ENCODE measurements at regions not wholly inside any gene's neighbourhood (a gene's known extent, or its start where the extent isn't known, plus 50 kb on each side); places are given as distances from the start of the nearest gene placed in this dataset.

DNA sequence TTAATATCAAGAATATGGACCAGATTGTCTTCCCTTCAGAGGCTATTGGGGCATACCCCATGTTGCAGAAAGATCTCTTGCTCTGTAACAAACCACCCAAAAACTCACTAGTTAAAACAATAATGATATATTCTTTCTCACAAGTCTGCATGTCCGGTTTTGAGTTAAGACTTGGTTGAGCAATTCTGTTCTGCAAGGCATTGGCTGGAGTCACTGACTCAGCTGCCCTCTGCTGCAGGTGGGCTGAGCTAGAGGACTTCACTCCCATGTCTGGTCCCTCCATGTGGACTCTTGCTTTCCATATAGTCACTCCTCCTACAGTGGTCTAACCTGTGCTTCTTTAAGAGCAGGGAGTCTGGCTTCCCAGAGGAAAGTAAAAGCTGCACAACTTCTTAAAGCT, 73.4 kb downstream of the ESM1 start:
- TF ChIP-seq, protein P1, sequence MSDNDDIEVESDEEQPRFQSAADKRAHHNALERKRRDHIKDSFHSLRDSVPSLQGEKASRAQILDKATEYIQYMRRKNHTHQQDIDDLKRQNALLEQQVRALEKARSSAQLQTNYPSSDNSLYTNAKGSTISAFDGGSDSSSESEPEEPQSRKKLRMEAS (IDR thresholded peaks at IDR 0.05): no peak
- TF ChIP-seq ZBTB7A (IDR thresholded peaks at IDR 0.05; ENCODE audit: low read depth) (no peak), EP300 (IDR thresholded peaks at IDR 0.05; ENCODE audit: borderline replicate concordance) (no peak)
- TF ChIP-seq, protein P2, sequence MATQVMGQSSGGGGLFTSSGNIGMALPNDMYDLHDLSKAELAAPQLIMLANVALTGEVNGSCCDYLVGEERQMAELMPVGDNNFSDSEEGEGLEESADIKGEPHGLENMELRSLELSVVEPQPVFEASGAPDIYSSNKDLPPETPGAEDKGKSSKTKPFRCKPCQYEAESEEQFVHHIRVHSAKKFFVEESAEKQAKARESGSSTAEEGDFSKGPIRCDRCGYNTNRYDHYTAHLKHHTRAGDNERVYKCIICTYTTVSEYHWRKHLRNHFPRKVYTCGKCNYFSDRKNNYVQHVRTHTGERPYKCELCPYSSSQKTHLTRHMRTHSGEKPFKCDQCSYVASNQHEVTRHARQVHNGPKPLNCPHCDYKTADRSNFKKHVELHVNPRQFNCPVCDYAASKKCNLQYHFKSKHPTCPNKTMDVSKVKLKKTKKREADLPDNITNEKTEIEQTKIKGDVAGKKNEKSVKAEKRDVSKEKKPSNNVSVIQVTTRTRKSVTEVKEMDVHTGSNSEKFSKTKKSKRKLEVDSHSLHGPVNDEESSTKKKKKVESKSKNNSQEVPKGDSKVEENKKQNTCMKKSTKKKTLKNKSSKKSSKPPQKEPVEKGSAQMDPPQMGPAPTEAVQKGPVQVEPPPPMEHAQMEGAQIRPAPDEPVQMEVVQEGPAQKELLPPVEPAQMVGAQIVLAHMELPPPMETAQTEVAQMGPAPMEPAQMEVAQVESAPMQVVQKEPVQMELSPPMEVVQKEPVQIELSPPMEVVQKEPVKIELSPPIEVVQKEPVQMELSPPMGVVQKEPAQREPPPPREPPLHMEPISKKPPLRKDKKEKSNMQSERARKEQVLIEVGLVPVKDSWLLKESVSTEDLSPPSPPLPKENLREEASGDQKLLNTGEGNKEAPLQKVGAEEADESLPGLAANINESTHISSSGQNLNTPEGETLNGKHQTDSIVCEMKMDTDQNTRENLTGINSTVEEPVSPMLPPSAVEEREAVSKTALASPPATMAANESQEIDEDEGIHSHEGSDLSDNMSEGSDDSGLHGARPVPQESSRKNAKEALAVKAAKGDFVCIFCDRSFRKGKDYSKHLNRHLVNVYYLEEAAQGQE (IDR thresholded peaks at IDR 0.05; ENCODE audit: low read depth): no peak

DNA sequence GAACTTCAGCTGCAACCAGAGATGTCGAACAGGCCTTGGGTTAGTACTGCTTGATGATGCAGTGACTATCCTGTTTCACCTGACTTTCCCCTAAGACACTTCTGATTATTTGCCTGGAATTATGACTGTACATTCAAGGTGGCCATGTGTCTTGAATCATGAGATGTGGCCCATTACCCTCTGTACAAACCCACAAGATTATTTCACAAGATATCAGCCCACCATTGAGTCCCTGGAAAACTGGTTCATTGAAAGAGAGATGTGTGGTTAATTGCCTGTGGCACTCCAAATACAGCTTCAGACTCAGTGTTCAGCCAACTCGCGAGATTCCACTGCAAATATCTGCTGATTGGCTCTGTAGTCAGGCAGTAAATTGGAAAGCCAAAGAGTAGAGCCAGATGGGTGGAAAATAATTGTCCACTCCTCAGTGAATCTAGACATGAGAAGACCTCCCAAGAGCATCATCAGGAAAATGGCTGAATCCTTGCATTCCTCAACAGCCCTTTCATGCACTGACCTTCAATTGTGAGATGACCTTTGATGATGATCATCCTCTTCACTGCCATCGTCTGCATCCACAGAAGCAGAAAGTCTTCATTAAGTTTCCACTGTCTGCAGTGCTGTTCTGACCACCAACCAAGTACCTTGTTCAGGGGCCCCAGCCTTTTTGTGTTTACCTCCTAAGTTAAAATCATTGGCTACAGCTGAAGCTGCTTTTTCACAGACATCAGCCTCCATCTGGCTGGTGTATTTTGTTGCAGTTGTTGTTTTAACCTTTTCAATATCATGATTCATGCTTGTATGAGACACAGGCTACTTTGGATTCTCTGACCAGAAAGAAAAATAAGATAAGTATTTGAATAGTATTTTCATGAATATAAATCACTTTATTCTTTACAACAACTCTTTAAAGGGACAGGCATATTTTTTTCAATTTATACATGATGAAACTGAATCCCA, 75.2 kb downstream of the ESM1 start:
- no peak for TF ChIP-seq TAF1 (IDR thresholded peaks at IDR 0.05; ENCODE audit: low read depth)
- TF ChIP-seq, protein P2 (IDR thresholded peaks at IDR 0.05; ENCODE audit: low read depth): no peak

DNA sequence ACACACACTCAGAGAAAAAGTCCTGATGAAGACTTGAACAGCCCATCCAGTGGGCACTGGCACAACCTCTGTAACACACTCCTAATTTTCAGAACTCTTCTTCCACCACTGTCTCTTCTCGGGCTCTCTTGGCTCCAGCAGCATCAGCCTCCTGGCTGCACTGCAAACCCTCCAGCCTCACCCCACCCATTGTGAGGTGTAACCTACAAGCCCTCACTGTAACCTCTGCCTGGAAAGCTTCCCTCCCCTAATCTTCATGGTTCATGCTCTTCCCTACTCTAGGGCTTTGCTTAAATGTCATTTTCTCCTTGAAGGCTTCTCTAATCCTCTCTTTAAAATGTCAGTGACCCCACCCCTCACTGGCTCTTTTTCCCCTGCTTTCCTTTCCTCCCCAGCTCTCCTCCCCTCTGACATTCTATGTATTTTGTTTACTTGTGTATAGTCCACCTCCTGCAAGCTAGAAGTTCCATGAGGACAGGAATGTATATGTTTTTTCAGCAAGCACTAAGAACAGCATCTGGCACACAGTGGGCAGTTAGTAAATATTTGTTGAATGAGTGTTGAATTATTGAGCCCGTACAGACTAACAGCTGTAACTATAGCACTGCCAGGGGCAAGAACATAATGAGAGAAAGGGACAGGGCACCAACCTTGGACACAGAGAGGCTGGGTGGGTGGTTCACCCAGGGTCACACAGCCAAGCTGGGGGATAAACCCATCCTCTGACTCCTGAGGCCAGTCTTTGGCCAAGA, 76.4 kb downstream of the ESM1 start:
- TF ChIP-seq, protein P1 (IDR thresholded peaks at IDR 0.05): no peak
- TF ChIP-seq TAF1 (IDR thresholded peaks at IDR 0.05; ENCODE audit: low read depth) (no peak), CEBPB (IDR thresholded peaks at IDR 0.05) (no peak)

DNA sequence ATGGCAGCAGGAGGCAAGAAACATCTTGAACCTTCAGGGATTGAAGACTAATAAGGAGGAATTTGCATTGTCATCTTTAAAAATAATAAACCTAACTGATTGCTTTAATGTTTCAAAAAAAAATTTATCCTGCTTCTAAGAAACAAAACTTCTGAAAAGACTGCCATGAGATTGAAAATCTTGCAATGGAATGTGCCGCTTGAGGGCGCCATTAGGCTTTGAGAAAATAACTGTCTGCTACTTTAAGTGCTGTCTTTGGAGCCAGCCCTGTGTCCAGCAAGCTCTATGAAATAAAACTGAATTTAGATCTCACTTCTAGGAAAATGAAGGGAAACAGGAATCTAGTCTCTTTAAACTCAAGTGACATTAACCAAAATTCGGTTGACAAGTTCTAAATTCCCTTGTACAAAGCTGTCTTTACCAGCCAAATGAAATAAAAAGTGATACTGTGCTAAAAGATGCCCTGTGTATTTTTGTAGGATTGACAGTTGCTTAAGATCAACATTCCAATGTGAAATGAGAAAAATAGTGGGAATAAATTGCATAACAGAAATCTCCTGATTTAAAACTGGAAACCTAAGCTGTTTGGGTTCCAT, 79.4 kb downstream of the ESM1 start:
- TF ChIP-seq CREB1 (IDR thresholded peaks at IDR 0.05; ENCODE audit: low read depth) (no peak), TCF12 (IDR thresholded peaks at IDR 0.05; ENCODE audit: low read depth) (no peak), EGR1 (IDR thresholded peaks at IDR 0.05) (no peak), RAD21 (IDR thresholded peaks at IDR 0.05; ENCODE audit: low read depth) (peak; percentile 84), TEAD4 (IDR thresholded peaks at IDR 0.05) (peak; percentile 53)
- TF ChIP-seq, protein P2 (IDR thresholded peaks at IDR 0.05; ENCODE audit: low read depth): no peak

DNA sequence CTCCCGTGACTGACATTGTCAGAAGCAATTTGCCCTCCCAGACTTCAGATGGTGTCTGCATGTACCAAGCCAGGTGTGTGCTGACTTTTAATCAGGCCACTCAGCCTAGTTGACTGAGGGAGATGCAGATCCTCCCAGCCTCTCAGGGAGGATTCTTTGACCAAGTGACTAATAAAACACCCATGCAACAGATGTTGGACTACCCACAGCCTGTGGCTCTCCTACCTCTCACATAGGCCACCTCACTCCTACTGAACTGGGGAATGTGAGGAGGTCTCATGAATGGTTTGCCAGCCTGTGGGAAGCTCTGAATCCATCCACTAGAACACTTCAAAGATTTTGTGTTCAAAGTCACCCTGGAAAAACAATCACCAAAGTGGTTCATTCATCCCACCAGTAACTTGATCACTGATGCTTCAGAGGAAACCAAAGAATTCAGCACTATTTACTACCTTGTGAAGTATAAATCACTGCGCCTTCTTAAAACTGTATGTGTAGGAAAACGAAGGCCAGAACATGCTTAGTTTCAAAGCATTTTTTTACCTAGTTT, 80.1 kb downstream of the ESM1 start:
- TF ChIP-seq, protein P2 (IDR thresholded peaks at IDR 0.05; ENCODE audit: low read depth): no peak
- TF ChIP-seq EP300 (IDR thresholded peaks at IDR 0.05; ENCODE audit: borderline replicate concordance): no peak
- no peak for TF ChIP-seq CREB1 (IDR thresholded peaks at IDR 0.05; ENCODE audit: low read depth)
- no peak for TF ChIP-seq TAF1 (IDR thresholded peaks at IDR 0.05; ENCODE audit: low read depth)
- TF ChIP-seq, protein P1 (IDR thresholded peaks at IDR 0.05): no peak
- TF ChIP-seq TCF12 (IDR thresholded peaks at IDR 0.05; ENCODE audit: low read depth): no peak
- no peak for TF ChIP-seq YY1 (IDR thresholded peaks at IDR 0.05; ENCODE audit: low read depth)
- no peak for TF ChIP-seq RAD21 (IDR thresholded peaks at IDR 0.05; ENCODE audit: low read depth)
- no peak for TF ChIP-seq ZBTB7A (IDR thresholded peaks at IDR 0.05; ENCODE audit: low read depth)
- no peak for TF ChIP-seq TEAD4 (IDR thresholded peaks at IDR 0.05)
- TF ChIP-seq EGR1 (IDR thresholded peaks at IDR 0.05): no peak
- TF ChIP-seq FOXM1 (IDR thresholded peaks at IDR 0.05; ENCODE audit: borderline replicate concordance, low read depth): no peak
- no peak for TF ChIP-seq NFIC (IDR thresholded peaks at IDR 0.05)
- no peak for TF ChIP-seq CEBPB (IDR thresholded peaks at IDR 0.05)
- TF ChIP-seq, protein P3, sequence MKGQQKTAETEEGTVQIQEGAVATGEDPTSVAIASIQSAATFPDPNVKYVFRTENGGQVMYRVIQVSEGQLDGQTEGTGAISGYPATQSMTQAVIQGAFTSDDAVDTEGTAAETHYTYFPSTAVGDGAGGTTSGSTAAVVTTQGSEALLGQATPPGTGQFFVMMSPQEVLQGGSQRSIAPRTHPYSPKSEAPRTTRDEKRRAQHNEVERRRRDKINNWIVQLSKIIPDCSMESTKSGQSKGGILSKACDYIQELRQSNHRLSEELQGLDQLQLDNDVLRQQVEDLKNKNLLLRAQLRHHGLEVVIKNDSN (IDR thresholded peaks at IDR 0.05): no peak
